ENCODE measurements at regions not wholly inside any gene's neighbourhood (a gene's known extent, or its start where the extent isn't known, plus 50 kb on each side); places are given as distances from the start of the nearest gene placed in this dataset.

DNA sequence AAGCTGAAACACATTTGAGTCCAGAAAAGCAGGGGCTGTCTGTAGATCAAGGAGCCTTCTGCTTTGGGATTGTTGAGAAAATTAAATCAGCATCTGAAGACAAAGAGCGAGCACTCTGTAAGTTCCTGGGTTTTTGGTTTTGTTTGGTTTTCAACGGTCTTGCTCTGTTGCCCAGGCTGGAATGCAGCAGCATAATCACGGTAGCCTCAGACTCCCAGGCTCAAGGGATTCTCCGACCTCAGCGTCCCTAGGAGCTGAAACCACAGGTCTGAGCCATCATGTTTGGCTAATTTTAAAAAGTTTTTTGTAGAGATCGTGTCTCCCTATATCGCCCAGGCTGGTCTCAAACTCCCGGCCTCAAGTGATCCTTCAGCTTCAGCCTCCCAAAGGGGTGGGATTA is 266.5 kb upstream of the ADAMTS16 start:
- TF ChIP-seq, protein P1, sequence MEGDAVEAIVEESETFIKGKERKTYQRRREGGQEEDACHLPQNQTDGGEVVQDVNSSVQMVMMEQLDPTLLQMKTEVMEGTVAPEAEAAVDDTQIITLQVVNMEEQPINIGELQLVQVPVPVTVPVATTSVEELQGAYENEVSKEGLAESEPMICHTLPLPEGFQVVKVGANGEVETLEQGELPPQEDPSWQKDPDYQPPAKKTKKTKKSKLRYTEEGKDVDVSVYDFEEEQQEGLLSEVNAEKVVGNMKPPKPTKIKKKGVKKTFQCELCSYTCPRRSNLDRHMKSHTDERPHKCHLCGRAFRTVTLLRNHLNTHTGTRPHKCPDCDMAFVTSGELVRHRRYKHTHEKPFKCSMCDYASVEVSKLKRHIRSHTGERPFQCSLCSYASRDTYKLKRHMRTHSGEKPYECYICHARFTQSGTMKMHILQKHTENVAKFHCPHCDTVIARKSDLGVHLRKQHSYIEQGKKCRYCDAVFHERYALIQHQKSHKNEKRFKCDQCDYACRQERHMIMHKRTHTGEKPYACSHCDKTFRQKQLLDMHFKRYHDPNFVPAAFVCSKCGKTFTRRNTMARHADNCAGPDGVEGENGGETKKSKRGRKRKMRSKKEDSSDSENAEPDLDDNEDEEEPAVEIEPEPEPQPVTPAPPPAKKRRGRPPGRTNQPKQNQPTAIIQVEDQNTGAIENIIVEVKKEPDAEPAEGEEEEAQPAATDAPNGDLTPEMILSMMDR (IDR thresholded peaks at IDR 0.05; ENCODE audit: insufficient read depth, low read length), result no peak
- no peak for TF ChIP-seq POLR2AphosphoS5 (IDR thresholded peaks at IDR 0.05; ENCODE audit: low read depth)
